ENCODE measurements at regions not wholly inside any gene's neighbourhood (a gene's known extent, or its start where the extent isn't known, plus 50 kb on each side); places are given as distances from the start of the nearest gene placed in this dataset.

- TF ChIP-seq, protein P1, sequence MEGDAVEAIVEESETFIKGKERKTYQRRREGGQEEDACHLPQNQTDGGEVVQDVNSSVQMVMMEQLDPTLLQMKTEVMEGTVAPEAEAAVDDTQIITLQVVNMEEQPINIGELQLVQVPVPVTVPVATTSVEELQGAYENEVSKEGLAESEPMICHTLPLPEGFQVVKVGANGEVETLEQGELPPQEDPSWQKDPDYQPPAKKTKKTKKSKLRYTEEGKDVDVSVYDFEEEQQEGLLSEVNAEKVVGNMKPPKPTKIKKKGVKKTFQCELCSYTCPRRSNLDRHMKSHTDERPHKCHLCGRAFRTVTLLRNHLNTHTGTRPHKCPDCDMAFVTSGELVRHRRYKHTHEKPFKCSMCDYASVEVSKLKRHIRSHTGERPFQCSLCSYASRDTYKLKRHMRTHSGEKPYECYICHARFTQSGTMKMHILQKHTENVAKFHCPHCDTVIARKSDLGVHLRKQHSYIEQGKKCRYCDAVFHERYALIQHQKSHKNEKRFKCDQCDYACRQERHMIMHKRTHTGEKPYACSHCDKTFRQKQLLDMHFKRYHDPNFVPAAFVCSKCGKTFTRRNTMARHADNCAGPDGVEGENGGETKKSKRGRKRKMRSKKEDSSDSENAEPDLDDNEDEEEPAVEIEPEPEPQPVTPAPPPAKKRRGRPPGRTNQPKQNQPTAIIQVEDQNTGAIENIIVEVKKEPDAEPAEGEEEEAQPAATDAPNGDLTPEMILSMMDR (conservative IDR thresholded peaks at IDR 0.05): no peak
- no peak overlapping the region for H3K27ac Mint-ChIP-seq (ENCODE audit: unreplicated experiment)
- no peak overlapping the region for H3K4me3 Mint-ChIP-seq
- no peak for DNase-seq (ENCODE audit: low read depth, low spot score)
- peaks cover 10% of the 10 kb centered on the region for H3K36me3 Mint-ChIP-seq (ENCODE audit: low read depth)
- no peaks in the 10 kb centered on the region for H3K27me3 Mint-ChIP-seq (ENCODE audit: low read depth)
- peaks cover 11% of the 10 kb centered on the region for H3K9me3 Mint-ChIP-seq
- no peaks in the 10 kb centered on the region for H3K4me1 Mint-ChIP-seq
These were observed 250.9 kb upstream of the PELI2 start for GRCh38 chr14:55867311-55867710.

- Mint-ChIP-seq H3K36me3 (ENCODE audit: low read depth) (peaks cover 10% of the 10 kb centered on the region), H3K27me3 (ENCODE audit: low read depth) (no peaks in the 10 kb centered on the region), H3K27ac (ENCODE audit: unreplicated experiment) (no peak overlapping the region), H3K4me3 (no peak overlapping the region), H3K4me1 (no peaks in the 10 kb centered on the region), H3K9me3 (peaks cover 11% of the 10 kb centered on the region)
- DNase-seq (ENCODE audit: low read depth, low spot score): no peak
- TF ChIP-seq, protein P1 (conservative IDR thresholded peaks at IDR 0.05): no peak
These were observed 250.5 kb upstream of the PELI2 start for GRCh38 chr14:55867719-55868118.

- peaks cover 3% of the 10 kb centered on the region for H3K36me3 Mint-ChIP-seq (ENCODE audit: low read depth)
- H3K4me1 Mint-ChIP-seq: no peaks in the 10 kb centered on the region
- TF ChIP-seq, protein P1 (conservative IDR thresholded peaks at IDR 0.05): no peak
- no peak overlapping the region for H3K27ac Mint-ChIP-seq (ENCODE audit: unreplicated experiment)
- no peak overlapping the region for H3K4me3 Mint-ChIP-seq
- no peaks in the 10 kb centered on the region for H3K27me3 Mint-ChIP-seq (ENCODE audit: low read depth)
- DNase-seq (ENCODE audit: low read depth, low spot score): no peak
- peaks cover 2% of the 10 kb centered on the region for H3K9me3 Mint-ChIP-seq
These were observed 248.7 kb upstream of the PELI2 start for GRCh38 chr14:55869397-55870049.

DNA sequence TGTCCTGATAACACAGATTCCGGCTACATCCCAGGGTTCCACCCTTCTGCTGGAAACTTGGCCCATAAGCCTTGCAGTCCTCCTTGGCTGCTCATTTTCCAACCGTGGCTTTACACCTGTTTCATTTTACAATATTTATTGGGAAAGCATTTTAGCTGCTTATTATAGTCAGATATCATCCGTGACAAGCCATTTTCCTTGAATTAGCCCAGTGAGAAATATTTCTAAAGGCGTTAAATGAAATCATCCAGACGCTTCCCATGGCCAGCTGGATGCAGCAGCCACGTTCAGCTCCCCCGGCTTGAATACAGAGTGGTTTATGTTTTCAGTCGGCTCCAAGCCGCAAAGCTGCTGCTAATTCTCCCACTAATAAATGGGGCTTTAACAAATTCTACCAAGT is 245.0 kb upstream of the PELI2 start:
- Mint-ChIP-seq H3K4me1 (no peaks in the 10 kb centered on the region), H3K27ac (ENCODE audit: unreplicated experiment) (no peak overlapping the region), H3K4me3 (no peak overlapping the region), H3K27me3 (ENCODE audit: low read depth) (no peaks in the 10 kb centered on the region), H3K9me3 (no peaks in the 10 kb centered on the region), H3K36me3 (ENCODE audit: low read depth) (no peaks in the 10 kb centered on the region)
- DNase-seq (ENCODE audit: low read depth, low spot score): no peak
- TF ChIP-seq, protein P1 (conservative IDR thresholded peaks at IDR 0.05): no peak

GRCh38 chr14:55874785-55875184 is 243.4 kb upstream of the PELI2 start:
- no peak overlapping the region for H3K4me3 Mint-ChIP-seq
- H3K36me3 Mint-ChIP-seq (ENCODE audit: low read depth): no peaks in the 10 kb centered on the region
- H3K27ac Mint-ChIP-seq (ENCODE audit: unreplicated experiment): no peak overlapping the region
- TF ChIP-seq, protein P1 (conservative IDR thresholded peaks at IDR 0.05): no peak
- no peak for DNase-seq (ENCODE audit: low read depth, low spot score)
- no peaks in the 10 kb centered on the region for H3K9me3 Mint-ChIP-seq
- peaks cover 5% of the 10 kb centered on the region for H3K4me1 Mint-ChIP-seq
- H3K27me3 Mint-ChIP-seq (ENCODE audit: low read depth): no peaks in the 10 kb centered on the region
